Epithelial cell of prostate (primary cell): ENCODE measurements at regions not wholly inside any gene's neighbourhood (a gene's known extent, or its start where the extent isn't known, plus 50 kb on each side); places are given as distances from the start of the nearest gene placed in this dataset.
"Not testable (repeated sequence)": the region's sequence is repeated elsewhere in the genome, so short reads cannot be mapped to it uniquely, and the experiment has no call there.

Experiments used
- DNase-seq: peaks from one replicate; pipeline ENCODE4 v3.0.0-alpha.2; 2011; ENCODE audit warnings: low read depth, low spot score
- H3K27ac ChIP-seq: fragments of 450-650 bp; 2 replicates; pipeline ENCODE4 v1.5.1; 2017; ENCODE audit warnings: mild to moderate bottlenecking

- not testable (repeated sequence) for DNase-seq, H3K27ac ChIP-seq
Observed at GRCh38 chr14:105620178-105620864, 93.9 kb downstream of the TMEM121 start.

DNA sequence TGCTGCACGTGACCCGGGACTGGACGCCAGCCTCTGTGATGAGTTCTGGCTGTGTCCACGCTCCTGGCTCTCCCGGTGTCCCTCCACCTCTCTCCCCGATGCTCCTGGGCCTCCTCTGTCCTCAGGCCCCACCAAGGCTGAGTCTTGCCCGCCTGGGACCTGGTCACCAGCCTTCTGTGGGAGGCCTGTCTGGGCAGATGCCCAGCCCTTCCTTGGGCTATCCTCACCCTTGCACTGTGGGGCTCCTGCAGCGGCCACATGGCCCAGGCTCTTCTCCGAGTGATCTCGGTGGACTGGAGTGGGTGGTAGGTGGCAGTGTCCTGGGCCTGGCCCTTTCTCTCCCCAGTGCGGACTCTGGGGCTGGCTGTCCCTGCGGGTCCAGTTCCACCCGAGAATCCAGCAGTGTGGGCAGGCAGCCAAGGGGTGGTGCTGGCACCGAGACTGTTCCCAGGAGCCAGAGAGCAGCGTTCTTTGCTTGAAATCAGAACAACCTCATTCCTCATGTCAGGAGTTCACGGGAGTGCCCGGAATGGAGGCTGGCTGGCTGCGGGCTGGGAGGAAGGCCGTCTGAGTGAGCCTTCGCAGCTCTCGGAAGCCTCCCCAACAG lies 94.6 kb downstream of the TMEM121 start:
- not testable (repeated sequence) for H3K27ac ChIP-seq, DNase-seq

DNA sequence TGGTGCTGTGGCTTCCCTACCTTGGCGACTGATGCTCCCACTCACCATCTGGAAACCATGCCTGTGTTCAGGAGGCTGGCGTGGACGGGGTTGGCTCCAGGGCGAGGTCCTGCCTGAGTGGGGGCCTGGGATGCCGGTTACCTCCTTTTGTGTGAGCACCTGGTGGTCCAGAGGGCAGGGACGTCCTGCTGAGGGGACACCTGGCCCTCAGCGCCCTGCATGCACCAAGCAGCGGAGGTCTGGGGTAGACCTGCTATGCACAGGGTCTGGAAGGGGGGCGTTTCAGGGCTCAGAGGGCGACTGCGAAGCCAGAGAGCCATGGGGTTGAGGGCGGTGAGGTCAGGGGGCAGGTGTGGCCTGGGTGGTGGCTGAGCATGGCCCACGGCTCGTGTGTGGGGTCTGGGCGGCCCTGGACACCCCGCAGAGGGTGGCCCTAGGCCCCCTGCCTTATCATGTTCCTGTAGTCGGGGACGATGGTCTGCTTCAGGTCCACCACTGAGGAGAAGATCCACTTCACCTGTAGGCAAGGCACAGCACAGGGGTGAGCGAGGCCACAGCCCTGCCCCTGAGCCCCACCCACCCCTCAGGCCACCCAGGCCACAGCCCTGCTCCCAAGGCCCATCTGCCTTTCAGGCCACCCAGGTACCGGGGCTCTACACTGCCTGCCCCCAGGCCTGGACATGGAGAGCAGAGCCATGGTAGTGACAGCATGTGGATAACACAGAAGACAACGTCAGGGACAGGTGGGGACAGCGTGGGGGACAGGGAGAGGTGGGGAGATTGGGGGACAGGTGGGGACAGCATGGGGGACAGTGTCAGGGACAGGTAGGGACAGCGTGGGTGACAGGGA lies 95.3 kb downstream of the TMEM121 start:
- DNase-seq, H3K27ac ChIP-seq: not testable (repeated sequence)

- DNase-seq, result no peak
Observed at GRCh38 chr14:105622329-105622955, 96.1 kb downstream of the TMEM121 start.

GRCh38 chr14:105623178-105623577 lies 96.8 kb downstream of the TMEM121 start:
- not testable (repeated sequence) for H3K27ac ChIP-seq, DNase-seq

More at GRCh38 chr14:105622329-105622955, 96.1 kb downstream of the TMEM121 start:
- no peak overlapping the region for H3K27ac ChIP-seq

GRCh38 chr14:105624346-105624745 lies 98.0 kb downstream of the TMEM121 start:
- not testable (repeated sequence) for H3K27ac ChIP-seq, DNase-seq

GRCh38 chr14:105624749-105625434 lies 98.5 kb downstream of the TMEM121 start:
- not testable (repeated sequence) for H3K27ac ChIP-seq, DNase-seq

DNA sequence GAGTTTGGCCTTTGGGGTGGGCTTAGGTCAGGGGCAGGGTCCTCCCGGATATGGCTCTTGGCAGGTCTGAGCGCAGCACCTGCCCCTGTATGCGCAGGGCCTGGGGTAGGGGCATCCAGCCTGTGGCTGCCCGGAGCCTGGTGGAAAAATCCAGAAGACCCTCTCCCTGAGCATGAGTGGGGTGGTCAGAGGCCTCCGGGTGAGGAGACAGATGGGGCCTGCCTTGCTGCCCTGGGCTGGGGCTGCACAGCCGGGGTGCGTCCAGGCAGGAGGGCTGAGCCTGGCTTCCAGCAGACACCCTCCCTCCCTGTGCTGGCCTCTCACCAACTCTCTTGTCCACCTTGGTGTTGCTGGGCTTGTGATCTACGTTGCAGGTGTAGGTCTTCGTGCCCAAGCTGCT lies 99.1 kb downstream of the TMEM121 start:
- DNase-seq, H3K27ac ChIP-seq: not testable (repeated sequence)

- not testable (repeated sequence) for DNase-seq, H3K27ac ChIP-seq
Observed at GRCh38 chr14:105626111-105626510, 99.7 kb downstream of the TMEM121 start.

GRCh38 chr14:105626651-105627050 lies 100.3 kb downstream of the TMEM121 start:
- DNase-seq, H3K27ac ChIP-seq: not testable (repeated sequence)

- DNase-seq, H3K27ac ChIP-seq: not testable (repeated sequence)
Observed at GRCh38 chr14:105627287-105627686, 100.9 kb downstream of the TMEM121 start.

- no peak overlapping the region for H3K27ac ChIP-seq
- DNase-seq, result no peak
Observed at GRCh38 chr14:105627701-105628100, 101.3 kb downstream of the TMEM121 start.

DNA sequence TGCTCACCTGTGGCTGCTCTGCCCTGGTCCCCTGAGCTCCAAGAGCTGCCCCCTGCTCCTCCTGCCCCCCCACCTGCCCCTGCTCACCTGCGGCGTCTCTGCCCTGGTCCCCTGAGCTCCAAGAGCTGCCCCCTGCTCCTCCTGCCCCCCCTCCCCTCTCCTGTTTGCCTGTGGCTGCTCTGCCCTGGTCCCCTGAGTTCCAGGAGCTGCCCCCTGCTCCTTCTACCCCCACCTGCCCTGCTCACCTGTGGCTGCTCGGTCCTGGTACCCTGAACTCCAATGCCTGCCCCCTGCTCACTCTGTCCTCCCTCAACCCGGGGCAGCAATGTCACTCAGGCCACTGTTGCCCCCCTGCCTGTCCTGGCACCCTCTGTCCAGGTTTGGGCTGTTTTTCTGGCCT lies 101.7 kb downstream of the TMEM121 start:
- H3K27ac ChIP-seq, DNase-seq: not testable (repeated sequence)

DNA sequence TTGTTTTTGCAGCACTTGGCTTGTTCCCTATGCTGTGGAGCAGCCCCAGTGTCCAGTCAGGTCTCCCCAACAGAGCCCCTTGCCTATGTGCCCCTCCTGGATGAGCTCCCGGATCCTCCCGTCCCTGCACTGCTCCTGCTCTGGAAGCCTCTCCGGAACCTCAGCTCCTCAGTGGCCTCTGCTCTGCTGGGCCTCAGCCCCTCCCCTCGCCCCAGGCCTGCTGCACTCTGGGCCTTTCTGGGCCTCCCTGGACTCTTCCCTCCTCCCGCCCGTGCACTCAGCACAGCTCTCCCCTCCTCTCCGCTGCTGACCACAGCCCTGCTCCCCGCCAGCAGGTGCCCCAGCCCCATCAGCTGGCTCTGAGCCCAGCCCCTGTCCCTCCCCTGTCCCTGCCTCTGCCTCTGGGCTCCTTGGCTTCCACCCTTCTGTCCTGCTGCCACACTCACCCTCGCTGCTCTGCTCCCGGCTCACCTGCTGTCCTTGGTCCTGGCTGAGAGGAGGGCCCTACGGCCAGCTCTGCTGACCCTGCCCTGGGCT lies 102.2 kb downstream of the TMEM121 start:
- DNase-seq, H3K27ac ChIP-seq: not testable (repeated sequence)

GRCh38 chr14:105629091-105629885 lies 102.9 kb downstream of the TMEM121 start:
- not testable (repeated sequence) for H3K27ac ChIP-seq, DNase-seq

DNA sequence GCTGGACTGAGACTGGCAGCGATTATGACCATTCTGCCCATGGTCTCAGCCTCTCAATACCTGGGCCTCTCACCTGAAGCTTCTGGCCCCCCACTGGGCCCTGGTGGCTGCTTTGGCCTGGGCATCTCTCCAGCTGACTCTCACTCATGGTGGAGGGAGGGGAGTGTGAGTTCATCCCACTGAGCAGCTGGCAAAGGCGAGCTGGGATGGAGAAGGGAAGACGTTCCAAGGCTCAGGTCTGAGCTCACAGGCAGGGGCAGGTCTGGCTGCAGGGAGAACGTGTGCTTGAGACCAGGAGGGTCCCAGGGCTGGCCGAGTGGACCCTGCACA lies 103.5 kb downstream of the TMEM121 start:
- no peak for DNase-seq
- no peak overlapping the region for H3K27ac ChIP-seq

DNA sequence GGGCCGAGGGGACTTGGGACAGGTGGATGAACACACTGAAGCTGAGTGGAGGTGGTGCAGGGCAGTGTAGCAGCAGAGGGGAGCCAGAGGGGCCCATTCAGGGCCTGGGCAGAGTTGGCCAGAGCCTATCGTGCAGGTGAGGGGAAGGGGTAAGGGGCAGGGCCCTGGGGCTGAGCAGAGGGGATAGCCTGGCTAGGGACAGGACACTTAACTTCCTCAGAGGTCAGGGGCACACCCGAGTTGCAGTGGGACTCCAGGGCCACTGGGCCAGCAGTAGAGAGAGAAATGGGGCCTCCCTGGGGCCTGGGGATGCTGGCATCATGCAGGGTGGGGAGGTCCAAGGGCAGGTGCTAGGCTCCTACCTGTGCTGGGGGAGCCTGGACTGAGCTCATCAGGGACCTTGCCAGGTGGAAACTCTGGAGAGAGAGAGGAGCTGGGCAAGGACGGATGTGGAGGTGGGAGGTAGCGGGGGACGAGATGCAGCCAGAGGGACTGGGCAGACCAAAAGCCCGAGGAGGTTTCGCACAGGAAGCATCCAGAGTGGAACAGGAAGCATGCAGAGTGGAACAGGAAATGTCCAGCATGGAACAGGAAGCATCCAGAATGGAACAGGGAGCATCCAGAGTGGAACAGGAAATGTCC lies 104.0 kb downstream of the TMEM121 start:
- not testable (repeated sequence) for H3K27ac ChIP-seq, DNase-seq
